B cell (primary cell): ENCODE measurements at regions not wholly inside any gene's neighbourhood (a gene's known extent, or its start where the extent isn't known, plus 50 kb on each side); places are given as distances from the start of the nearest gene placed in this dataset.

Experiments
- ATAC-seq: fragments of 200-7000 bp; cut with Tn5 transposase; one replicate; pipeline ENCODE4 v1.10.0; 2021; ENCODE audit warnings: low read depth, mild to moderate bottlenecking, moderate number of reproducible peaks, moderate library complexity
- CTCF ChIA-PET: fragments of 350-600 bp; sonication (Branson Sonifier 250); formaldehyde crosslinking; loops from one replicate; lab custom pipeline; 2021; ENCODE audit warnings: antibody characterized with exemption, inconsistent platforms; lab: Charles Lee
- POLR2A ChIA-PET: fragments of 350-600 bp; sonication (Branson Sonifier 250); formaldehyde crosslinking; loops from one replicate; lab custom pipeline; 2021; ENCODE audit warnings: antibody characterized with exemption; lab: Charles Lee
- DNase-seq: peaks from one replicate; pipeline ENCODE4 v3.0.0; 2013
- H2AFZ ChIP-seq: 2 replicates; pipeline ENCODE4 v1.6.1; 2012; ENCODE audit warnings: mild to moderate bottlenecking, low read depth, low read length; ENCODE audit not compliant: insufficient read depth, poor library complexity, severe bottlenecking
- H3K27ac ChIP-seq, 2 donors: 1 replicate in 1 of 2; 2 replicates in 1 of 2; pipeline ENCODE4 v1.5.1; 2012 to 2013; ENCODE audit warnings: low read length in 2 of 2, mild to moderate bottlenecking in 2 of 2, moderate library complexity in 1 of 2
- H3K27me3 ChIP-seq, 4 experiments: fragments of 200-600 bp in 1 of 4; sonication (generic) in 1 of 4; replicated peaks in 1 of 4; 1 replicate in 2 of 4; 2 replicates in 2 of 4; pipeline versions ENCODE4 v1.6.1 to v1.7.0; 2013 to 2016; ENCODE audit warnings: low read length in 3 of 4, mild to moderate bottlenecking in 2 of 4, mixed read lengths in 1 of 4, moderate library complexity in 1 of 4; ENCODE audit not compliant: insufficient read depth in 4 of 4, control insufficient read depth in 3 of 4; ENCODE audit errors: control extremely low read depth in 1 of 4
- H3K36me3 ChIP-seq, 2 experiments: replicated peaks in 1 of 2; 1 replicate in 1 of 2; 2 replicates in 1 of 2; pipeline versions ENCODE4 v1.6.1 to v1.7.1; 2013; ENCODE audit warnings: low read length in 1 of 2; ENCODE audit not compliant: insufficient read depth in 2 of 2, control insufficient read depth in 1 of 2; ENCODE audit errors: control extremely low read depth in 1 of 2, extremely low read depth in 1 of 2
- H3K4me1 ChIP-seq, 2 donors: fragments of 200-600 bp in 1 of 2; sonication (generic) in 1 of 2; 1 replicate in 1 of 2; 2 replicates in 1 of 2; pipeline versions ENCODE4 v1.5.1 to v1.6.1; 2013 to 2017; ENCODE audit warnings: low read length in 2 of 2; ENCODE audit not compliant: control insufficient read depth in 2 of 2, insufficient read depth in 2 of 2
- H3K4me2 ChIP-seq: replicated peaks from 2 replicates; pipeline ENCODE3; 2012; ENCODE audit warnings: mild to moderate bottlenecking, low read depth, low read length; ENCODE audit not compliant: poor library complexity, severe bottlenecking
- H3K4me3 ChIP-seq, 5 experiments: fragments of 200-600 bp in 1 of 5; sonication (generic) in 1 of 5; 1 replicate in 3 of 5; 2 replicates in 2 of 5; pipeline versions ENCODE4 v1.5.1 to v1.7.0; 2011 to 2016; ENCODE audit warnings: low read length in 4 of 5, mild to moderate bottlenecking in 4 of 5, low read depth in 2 of 5, control low read depth in 1 of 5, moderate library complexity in 1 of 5; ENCODE audit not compliant: insufficient read depth in 1 of 5; ENCODE audit errors: control extremely low read depth in 1 of 5, extremely low read depth in 1 of 5
- H3K79me2 ChIP-seq: fragments of 200-600 bp; sonication (generic); one replicate; pipeline ENCODE4 v1.6.0; 2016; ENCODE audit warnings: low read length; ENCODE audit not compliant: control insufficient read depth, insufficient read depth
- H3K9ac ChIP-seq: fragments of 200-600 bp; sonication (generic); 2 replicates; pipeline ENCODE4 v1.6.1; 2017; ENCODE audit warnings: mild to moderate bottlenecking, low read length, moderate library complexity
- H3K9me3 ChIP-seq, 3 donors: one replicate each; pipeline versions ENCODE4 v1.6.1 to v1.7.1; 2013; ENCODE audit warnings: low read length in 2 of 3; ENCODE audit not compliant: control insufficient read depth in 2 of 3, insufficient read depth in 1 of 3; ENCODE audit errors: control extremely low read depth in 1 of 3
- H4K20me1 ChIP-seq: 2 replicates; pipeline ENCODE4 v1.6.0; 2012; ENCODE audit warnings: mild to moderate bottlenecking, low read length; ENCODE audit not compliant: insufficient read depth, control insufficient read depth, poor library complexity, severe bottlenecking
- H3K27ac Mint-ChIP-seq: one replicate; pipeline ENCODE4 v1.8.0; 2021; ENCODE audit warnings: mixed read lengths
- H3K27me3 Mint-ChIP-seq: one replicate; pipeline ENCODE4 v1.8.0; 2021; ENCODE audit warnings: mixed read lengths
- H3K4me1 Mint-ChIP-seq: one replicate; pipeline ENCODE4 v1.8.0; 2021; ENCODE audit warnings: mixed read lengths
- H3K4me3 Mint-ChIP-seq: one replicate; pipeline ENCODE4 v1.8.0; 2021; ENCODE audit warnings: mixed read lengths
- H3K9me3 Mint-ChIP-seq: one replicate; pipeline ENCODE4 v1.8.0; 2022; ENCODE audit warnings: mixed read lengths; ENCODE audit not compliant: insufficient read depth
- EZH2 ChIP-seq: IDR thresholded peaks from 2 replicates; pipeline ENCODE4 v1.6.1; 2012; ENCODE audit warnings: borderline replicate concordance, low read depth, mild to moderate bottlenecking, moderate library complexity, low read length; ENCODE audit not compliant: insufficient read depth, poor library complexity, severe bottlenecking
- WGBS: methylation state at CpG from one replicate; pipeline ENCODE4 v1.1.5; 2013; ENCODE audit warnings: missing lambda C conversion rate; ENCODE audit not compliant: insufficient coverage; 5-methylcytosine and 5-hydroxymethylcytosine counted together
- intact Hi-C: fragments of 100-400 bp; cut with micrococcal nuclease; formaldehyde crosslinking; loops from one replicate; pipeline ENCODE4 v1.10.0; 2022
- TF ChIP-seq, protein P1 (sequence below): fragments of 200-600 bp; IDR thresholded peaks from one replicate; pipeline ENCODE4 v1.8.0; 2022; ENCODE audit warnings: antibody characterized with exemption, mild to moderate bottlenecking

DNA sequence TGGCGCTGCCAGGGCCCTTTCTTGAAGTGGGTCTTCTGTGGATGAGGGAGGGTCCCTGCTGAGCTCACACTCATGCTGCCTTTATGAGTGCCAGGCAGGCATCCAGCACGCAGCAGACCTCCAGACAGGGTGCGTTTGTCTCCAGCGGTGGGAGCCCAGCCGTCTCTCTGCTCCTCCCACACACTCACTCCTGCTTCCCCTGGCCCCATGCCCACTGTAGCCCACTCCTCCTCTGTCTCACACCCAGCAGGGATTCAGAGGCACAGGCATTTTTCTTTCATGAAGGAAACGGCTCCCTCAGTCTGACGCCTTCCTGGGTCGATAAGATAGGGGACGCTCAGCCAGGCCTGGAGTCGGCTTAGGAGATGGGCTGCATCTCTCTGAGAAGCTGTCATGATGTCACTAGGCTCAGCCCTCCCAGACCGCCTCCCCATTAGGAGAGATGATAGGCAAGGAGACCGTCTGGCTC lies 183.9 kb upstream of the NCAM1 start:
- no peaks in the 10 kb centered on the region for H3K4me1 ChIP-seq
- H3K27me3 Mint-ChIP-seq, result peaks cover 10% of the 10 kb centered on the region
- no peak overlapping the region for H3K4me2 ChIP-seq
- intact Hi-C loops, result no loop called here
- H3K9me3 Mint-ChIP-seq, result no peaks in the 10 kb centered on the region
- no peaks in the 10 kb centered on the region for H3K27me3 ChIP-seq
- no peaks in the 10 kb centered on the region for H3K79me2 ChIP-seq
- H2AFZ ChIP-seq, result no peak overlapping the region
- H3K4me1 Mint-ChIP-seq, result no peaks in the 10 kb centered on the region
- H3K4me3 Mint-ChIP-seq, result no peak overlapping the region
- WGBS, result 81% methylated on average over 12 of the region's 12 CpGs
- TF ChIP-seq, protein P1, sequence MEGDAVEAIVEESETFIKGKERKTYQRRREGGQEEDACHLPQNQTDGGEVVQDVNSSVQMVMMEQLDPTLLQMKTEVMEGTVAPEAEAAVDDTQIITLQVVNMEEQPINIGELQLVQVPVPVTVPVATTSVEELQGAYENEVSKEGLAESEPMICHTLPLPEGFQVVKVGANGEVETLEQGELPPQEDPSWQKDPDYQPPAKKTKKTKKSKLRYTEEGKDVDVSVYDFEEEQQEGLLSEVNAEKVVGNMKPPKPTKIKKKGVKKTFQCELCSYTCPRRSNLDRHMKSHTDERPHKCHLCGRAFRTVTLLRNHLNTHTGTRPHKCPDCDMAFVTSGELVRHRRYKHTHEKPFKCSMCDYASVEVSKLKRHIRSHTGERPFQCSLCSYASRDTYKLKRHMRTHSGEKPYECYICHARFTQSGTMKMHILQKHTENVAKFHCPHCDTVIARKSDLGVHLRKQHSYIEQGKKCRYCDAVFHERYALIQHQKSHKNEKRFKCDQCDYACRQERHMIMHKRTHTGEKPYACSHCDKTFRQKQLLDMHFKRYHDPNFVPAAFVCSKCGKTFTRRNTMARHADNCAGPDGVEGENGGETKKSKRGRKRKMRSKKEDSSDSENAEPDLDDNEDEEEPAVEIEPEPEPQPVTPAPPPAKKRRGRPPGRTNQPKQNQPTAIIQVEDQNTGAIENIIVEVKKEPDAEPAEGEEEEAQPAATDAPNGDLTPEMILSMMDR, result no peak
- TF ChIP-seq EZH2, result no peak
- H3K9me3 ChIP-seq, result no peaks in the 10 kb centered on the region
- no peak overlapping the region for H3K4me3 ChIP-seq
- CTCF ChIA-PET, result no interaction called here
- POLR2A ChIA-PET, result no interaction called here
- no peak overlapping the region for H3K27ac ChIP-seq
- H3K9ac ChIP-seq, result no peak overlapping the region
- ATAC-seq (no peak), DNase-seq (no peak)
- no peak overlapping the region for H3K27ac Mint-ChIP-seq
- no peaks in the 10 kb centered on the region for H4K20me1 ChIP-seq
- no peaks in the 10 kb centered on the region for H3K36me3 ChIP-seq

DNA sequence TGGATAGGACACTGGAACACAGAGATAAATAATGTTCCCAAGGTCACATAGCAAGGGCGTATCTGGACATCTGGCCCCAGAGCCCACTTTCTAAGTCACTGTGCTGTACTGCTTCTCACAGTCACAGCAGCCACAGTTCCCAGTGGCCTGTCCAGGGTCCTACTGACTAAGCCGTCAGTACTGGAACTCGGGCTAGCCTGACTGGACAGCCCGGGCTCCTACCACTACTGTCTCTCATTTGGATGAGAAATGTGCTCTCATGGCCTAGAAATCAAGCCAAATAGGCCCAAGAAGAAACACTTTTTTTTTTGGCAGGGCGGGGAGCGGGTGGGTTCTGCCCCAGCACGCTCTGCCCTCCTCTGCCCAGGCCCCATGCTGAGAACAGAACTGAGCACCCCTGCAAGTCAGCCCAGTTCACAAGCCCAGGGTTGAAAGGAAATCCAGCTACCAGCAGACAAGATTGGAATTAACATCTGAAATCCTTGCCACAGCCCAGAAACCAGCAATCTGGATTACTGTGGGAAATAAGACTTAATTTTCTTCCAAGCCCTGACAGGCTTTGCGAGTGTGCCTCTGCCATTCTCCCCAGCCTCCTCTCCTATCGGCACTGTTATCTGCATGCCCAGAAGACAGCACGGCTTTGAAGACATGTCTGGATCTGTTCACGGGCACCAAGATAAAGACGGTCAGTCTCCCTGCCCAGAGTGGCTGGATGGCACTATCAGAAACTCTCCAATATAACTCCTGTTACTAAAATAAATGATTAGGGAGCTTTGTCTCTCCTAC lies 182.9 kb upstream of the NCAM1 start:
- TF ChIP-seq EZH2, result no peak
- TF ChIP-seq, protein P1, result no peak
- Histone ChIP-seq H2AFZ (no peak overlapping the region), H3K27me3 (no peaks in the 10 kb centered on the region), H3K36me3 (no peaks in the 10 kb centered on the region), H3K4me1 (no peaks in the 10 kb centered on the region), H3K4me3 (no peak overlapping the region), H3K9ac (no peak overlapping the region), H3K27ac (no peak overlapping the region), H3K79me2 (no peaks in the 10 kb centered on the region), H3K4me2 (no peak overlapping the region), H4K20me1 (no peaks in the 10 kb centered on the region), H3K9me3 (no peaks in the 10 kb centered on the region)
- no peaks in the 10 kb centered on the region for H3K4me1 Mint-ChIP-seq
- WGBS, result 91% methylated on average over 10 of the region's 12 CpGs
- DNase-seq (no peak), ATAC-seq (no peak)
- no peaks in the 10 kb centered on the region for H3K9me3 Mint-ChIP-seq
- no peak overlapping the region for H3K27ac Mint-ChIP-seq
- intact Hi-C loops, result no loop called here
- H3K4me3 Mint-ChIP-seq, result no peak overlapping the region
- peaks cover 10% of the 10 kb centered on the region for H3K27me3 Mint-ChIP-seq
- ChIA-PET CTCF (no interaction called here), POLR2A (no interaction called here)
